Erythroblast (primary cell): ENCODE measurements at regions not wholly inside any gene's neighbourhood (a gene's known extent, or its start where the extent isn't known, plus 50 kb on each side); places are given as distances from the start of the nearest gene placed in this dataset.

Experiments
- GATA1 ChIP-seq: IDR thresholded peaks from 2 replicates; pipeline ENCODE4 v1.6.1; 2011; ENCODE audit warnings: low read depth, mild to moderate bottlenecking, control low read depth, low read length, moderate library complexity
- POLR2A ChIP-seq: IDR thresholded peaks from 2 replicates; pipeline ENCODE4 v1.6.1; 2011; ENCODE audit warnings: mild to moderate bottlenecking, low read length

GRCh38 chr14:30790827-30791226, 83.5 kb upstream of the COCH start:
- TF ChIP-seq POLR2A (no peak), GATA1 (no peak)
